ENCODE measurements at regions not wholly inside any gene's neighbourhood (a gene's known extent, or its start where the extent isn't known, plus 50 kb on each side); places are given as distances from the start of the nearest gene placed in this dataset.

DNA sequence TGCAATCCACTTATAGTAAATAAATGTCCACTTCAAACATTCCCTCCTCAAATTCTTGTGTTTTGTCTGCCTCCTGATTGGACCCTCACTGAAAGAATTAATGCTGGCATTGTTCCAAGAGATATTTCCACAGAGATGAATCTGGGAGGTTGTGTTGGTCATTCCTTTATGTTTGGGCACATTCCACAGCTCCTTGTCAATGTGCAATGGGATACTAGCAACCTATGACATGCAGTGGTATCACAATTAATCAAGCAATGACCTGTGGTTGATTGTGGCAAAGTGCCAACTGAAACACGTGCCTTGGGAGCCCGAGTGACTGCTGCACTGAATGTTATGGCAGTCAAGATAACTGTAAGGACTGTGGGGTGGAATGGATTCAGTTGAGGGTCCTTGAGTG is 55.0 kb upstream of the SNRPN start:
- H3K36me3 Mint-ChIP-seq (ENCODE audit: low read depth) = no peaks in the 10 kb centered on the region
- peaks cover 78% of the 10 kb centered on the region for H3K9me3 Mint-ChIP-seq
- intact Hi-C loops (cut with micrococcal nuclease) = no loop called here
- H3K27me3 Mint-ChIP-seq (ENCODE audit: low read depth) = no peaks in the 10 kb centered on the region
- H3K4me1 Mint-ChIP-seq (ENCODE audit: low read depth) = no peaks in the 10 kb centered on the region
- no peak for DNase-seq (ENCODE audit: low spot score)
- H3K4me3 Mint-ChIP-seq (ENCODE audit: low read depth) = no peak overlapping the region
- no peak overlapping the region for H3K27ac Mint-ChIP-seq

DNA sequence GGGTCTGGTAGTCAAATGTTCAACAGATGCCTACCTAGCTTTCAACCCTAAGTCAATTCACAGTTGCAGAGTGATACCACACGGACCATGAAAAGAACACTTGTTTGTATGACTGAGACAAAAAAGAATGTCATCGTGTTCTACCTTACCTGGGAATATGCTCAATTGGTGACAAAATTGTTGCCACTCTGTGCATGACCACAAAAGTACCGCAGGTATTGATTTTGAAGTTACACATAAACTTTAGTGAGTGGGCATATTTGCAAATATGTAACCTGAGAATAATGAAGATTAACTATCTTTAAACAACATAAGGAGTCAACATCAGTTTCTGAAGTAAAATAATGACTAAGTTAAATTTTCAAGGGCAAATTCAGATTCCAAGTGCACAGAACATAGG is 53.4 kb upstream of the SNRPN start:
- peaks cover 66% of the 10 kb centered on the region for H3K9me3 Mint-ChIP-seq
- no peak overlapping the region for H3K4me3 Mint-ChIP-seq (ENCODE audit: low read depth)
- no peaks in the 10 kb centered on the region for H3K4me1 Mint-ChIP-seq (ENCODE audit: low read depth)
- no peaks in the 10 kb centered on the region for H3K27me3 Mint-ChIP-seq (ENCODE audit: low read depth)
- intact Hi-C loops (cut with micrococcal nuclease) = no loop called here
- no peak overlapping the region for H3K27ac Mint-ChIP-seq
- no peak for DNase-seq (ENCODE audit: low spot score)
- H3K36me3 Mint-ChIP-seq (ENCODE audit: low read depth) = no peaks in the 10 kb centered on the region
